OCI-LY3 (cell line): ENCODE measurements at regions not wholly inside any gene's neighbourhood (a gene's known extent, or its start where the extent isn't known, plus 50 kb on each side); places are given as distances from the start of the nearest gene placed in this dataset.

Experiments
- H2AFZ ChIP-seq: fragments of 200-600, 300-600 bp; shearing (Covaris generic); 2 replicates; pipeline ENCODE4 v1.6.0; 2014; ENCODE audit warnings: antibody characterized with exemption, low read depth, low read length
- H3K27ac ChIP-seq: fragments of 200-600, 300-600 bp; sonication (generic); 2 replicates; pipeline ENCODE4 v1.5.1; 2014; ENCODE audit warnings: mild to moderate bottlenecking, low read length, moderate library complexity, mixed read lengths
- H3K27me3 ChIP-seq: fragments of 200-600, 300-600 bp; sonication (generic); 2 replicates; pipeline ENCODE4 v1.6.1; 2014; ENCODE audit warnings: low read depth, low read length, mixed read lengths
- H3K36me3 ChIP-seq: fragments of 200-600, 300-600 bp; sonication (generic); replicated peaks from 2 replicates; pipeline ENCODE3; 2014; ENCODE audit warnings: low read depth, low read length, mixed read lengths
- H3K4me1 ChIP-seq: fragments of 300-600, 200-600 bp; sonication (generic); 2 replicates; pipeline ENCODE4 v1.6.1; 2014; ENCODE audit warnings: low read length, mixed read lengths
- H3K4me2 ChIP-seq: fragments of 200-600, 300-600 bp; sonication (generic); 2 replicates; pipeline ENCODE4 v1.6.1; 2014; ENCODE audit warnings: low read length, mixed read lengths
- H3K4me3 ChIP-seq: fragments of 300-600, 200-600 bp; sonication (generic); 2 replicates; pipeline ENCODE4 v1.5.1; 2014; ENCODE audit warnings: antibody characterized with exemption, mild to moderate bottlenecking, low read length, moderate library complexity
- H3K79me2 ChIP-seq: fragments of 300-600, 200-600 bp; shearing (Covaris generic); 2 replicates; pipeline ENCODE4 v1.6.1; 2014; ENCODE audit warnings: mild to moderate bottlenecking, low read length, mixed read lengths
- H3K9ac ChIP-seq: fragments of 300-600, 200-600 bp; shearing (Covaris generic); 2 replicates; pipeline ENCODE4 v1.6.0; 2014; ENCODE audit warnings: mild to moderate bottlenecking, low read length, moderate library complexity
- H3K9me3 ChIP-seq: fragments of 200-600, 300-600 bp; shearing (Covaris generic); 2 replicates; pipeline ENCODE4 v1.6.1; 2014; ENCODE audit warnings: low read length, mixed read lengths; ENCODE audit not compliant: insufficient read depth
- H4K20me1 ChIP-seq: fragments of 200-600, 300-600 bp; sonication (generic); 2 replicates; pipeline ENCODE4 v1.6.1; 2016; ENCODE audit warnings: low read length, mixed read lengths; ENCODE audit not compliant: insufficient read depth
- CTCF ChIP-seq: fragments of 200-600, 300-600 bp; sonication (generic); IDR thresholded peaks from 2 replicates; pipeline ENCODE4 v1.5.1; 2014; ENCODE audit warnings: antibody characterized with exemption, low read length, low read depth
- EZH2phosphoT487 ChIP-seq: fragments of 200-600 bp; shearing (Covaris generic); IDR thresholded peaks from 2 replicates; pipeline ENCODE4 v1.6.1; 2018; ENCODE audit warnings: antibody characterized with exemption, mixed run types, low read depth

- Histone ChIP-seq H3K27ac (no peak overlapping the region), H4K20me1 (no peaks in the 10 kb centered on the region), H3K9ac (no peak overlapping the region), H2AFZ (no peak overlapping the region), H3K9me3 (no peaks in the 10 kb centered on the region), H3K79me2 (no peaks in the 10 kb centered on the region), H3K4me3 (no peak overlapping the region), H3K27me3 (no peaks in the 10 kb centered on the region), H3K4me2 (no peak overlapping the region), H3K4me1 (no peaks in the 10 kb centered on the region), H3K36me3 (no peaks in the 10 kb centered on the region)
- TF ChIP-seq EZH2phosphoT487: no peak
- TF ChIP-seq CTCF: no peak
Measured at GRCh38 chr1:193774536-193775323, 588.3 kb upstream of the B3GALT2 start.

DNA sequence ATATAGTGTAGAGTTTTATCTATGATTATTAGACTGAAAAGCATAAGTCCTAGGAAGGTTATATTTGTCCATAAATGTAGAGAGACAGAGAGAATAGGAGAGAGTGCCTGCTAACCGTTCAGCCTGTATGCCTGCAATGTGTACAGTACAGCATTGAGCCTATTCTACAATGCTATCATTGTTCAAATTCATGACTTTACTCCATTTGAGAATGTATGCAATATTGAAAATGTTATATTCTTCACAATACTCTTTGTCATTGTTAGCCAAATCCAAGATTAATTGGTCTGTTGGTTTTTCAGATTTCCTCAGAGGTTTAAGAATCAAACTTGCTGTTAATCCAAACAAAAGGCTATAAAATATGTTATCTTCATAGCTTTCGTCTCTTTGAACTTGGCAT is 585.2 kb upstream of the B3GALT2 start:
- H3K79me2 ChIP-seq: no peaks in the 10 kb centered on the region
- no peak overlapping the region for H3K27ac ChIP-seq
- TF ChIP-seq CTCF (no peak), EZH2phosphoT487 (no peak)

DNA sequence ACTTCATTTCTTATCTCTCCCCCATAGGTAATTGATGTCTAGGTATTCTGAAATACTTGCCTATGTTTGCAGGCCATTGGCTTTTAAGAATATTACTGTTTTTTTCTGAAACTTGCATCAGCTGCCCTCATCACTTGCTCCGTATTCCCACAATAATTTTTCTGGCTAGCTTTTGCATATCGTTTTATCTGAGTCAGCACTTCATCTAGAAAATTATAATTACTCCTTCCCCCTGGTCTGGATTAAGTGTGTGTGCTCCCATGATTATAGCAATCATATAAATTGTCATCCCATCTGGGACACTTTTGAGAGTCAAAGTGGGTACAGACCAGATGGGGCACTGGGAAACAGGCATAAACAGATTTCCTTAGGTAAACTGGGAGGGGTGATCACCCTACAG is 583.2 kb upstream of the B3GALT2 start:
- Histone ChIP-seq H3K27me3 (no peaks in the 10 kb centered on the region), H3K4me2 (no peak overlapping the region), H3K4me3 (no peak overlapping the region), H3K27ac (no peak overlapping the region), H3K36me3 (no peaks in the 10 kb centered on the region), H3K9me3 (no peaks in the 10 kb centered on the region), H4K20me1 (no peaks in the 10 kb centered on the region), H3K9ac (no peak overlapping the region), H2AFZ (no peak overlapping the region), H3K4me1 (no peaks in the 10 kb centered on the region), H3K79me2 (no peaks in the 10 kb centered on the region)
- TF ChIP-seq CTCF: no peak

More for the DNA sequence above, 585.2 kb upstream of the B3GALT2 start:
- Histone ChIP-seq H3K36me3 (no peaks in the 10 kb centered on the region), H3K4me2 (no peak overlapping the region), H3K27me3 (no peaks in the 10 kb centered on the region), H2AFZ (no peak overlapping the region), H3K4me1 (no peaks in the 10 kb centered on the region), H3K9ac (no peak overlapping the region), H3K9me3 (no peaks in the 10 kb centered on the region), H3K4me3 (no peak overlapping the region), H4K20me1 (no peaks in the 10 kb centered on the region)

- Histone ChIP-seq H3K27ac (no peak overlapping the region), H3K27me3 (no peaks in the 10 kb centered on the region), H4K20me1 (no peaks in the 10 kb centered on the region), H3K4me1 (no peaks in the 10 kb centered on the region), H3K36me3 (no peaks in the 10 kb centered on the region), H2AFZ (no peak overlapping the region), H3K9me3 (no peaks in the 10 kb centered on the region), H3K9ac (no peak overlapping the region), H3K79me2 (no peaks in the 10 kb centered on the region), H3K4me2 (no peak overlapping the region), H3K4me3 (no peak overlapping the region)
- TF ChIP-seq EZH2phosphoT487: no peak
- TF ChIP-seq CTCF: no peak
Measured at GRCh38 chr1:193767886-193768285, 581.5 kb upstream of the B3GALT2 start.
